ENCODE measurements at regions not wholly inside any gene's neighbourhood (a gene's known extent, or its start where the extent isn't known, plus 50 kb on each side); places are given as distances from the start of the nearest gene placed in this dataset.

DNA sequence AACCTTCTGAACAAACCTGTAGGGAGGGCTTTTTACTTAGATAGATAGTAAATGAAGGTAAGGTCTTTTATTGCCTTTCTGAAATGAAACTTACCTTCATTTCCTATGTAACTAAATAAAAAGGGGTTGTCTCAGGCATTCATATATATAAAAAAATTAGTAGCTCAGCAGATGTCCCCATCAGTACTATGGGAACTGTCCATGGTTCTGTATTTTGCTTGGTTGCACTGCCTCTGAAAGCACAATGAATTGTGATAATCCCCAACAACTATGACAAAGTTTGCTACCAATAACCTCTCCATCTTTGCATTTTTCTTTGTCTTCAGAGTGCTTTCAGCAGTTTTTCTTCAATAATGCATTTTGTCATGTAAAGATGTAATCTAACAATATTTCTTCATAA, 222.4 kb downstream of the SLIT2 start:
- TF ChIP-seq, protein P1, sequence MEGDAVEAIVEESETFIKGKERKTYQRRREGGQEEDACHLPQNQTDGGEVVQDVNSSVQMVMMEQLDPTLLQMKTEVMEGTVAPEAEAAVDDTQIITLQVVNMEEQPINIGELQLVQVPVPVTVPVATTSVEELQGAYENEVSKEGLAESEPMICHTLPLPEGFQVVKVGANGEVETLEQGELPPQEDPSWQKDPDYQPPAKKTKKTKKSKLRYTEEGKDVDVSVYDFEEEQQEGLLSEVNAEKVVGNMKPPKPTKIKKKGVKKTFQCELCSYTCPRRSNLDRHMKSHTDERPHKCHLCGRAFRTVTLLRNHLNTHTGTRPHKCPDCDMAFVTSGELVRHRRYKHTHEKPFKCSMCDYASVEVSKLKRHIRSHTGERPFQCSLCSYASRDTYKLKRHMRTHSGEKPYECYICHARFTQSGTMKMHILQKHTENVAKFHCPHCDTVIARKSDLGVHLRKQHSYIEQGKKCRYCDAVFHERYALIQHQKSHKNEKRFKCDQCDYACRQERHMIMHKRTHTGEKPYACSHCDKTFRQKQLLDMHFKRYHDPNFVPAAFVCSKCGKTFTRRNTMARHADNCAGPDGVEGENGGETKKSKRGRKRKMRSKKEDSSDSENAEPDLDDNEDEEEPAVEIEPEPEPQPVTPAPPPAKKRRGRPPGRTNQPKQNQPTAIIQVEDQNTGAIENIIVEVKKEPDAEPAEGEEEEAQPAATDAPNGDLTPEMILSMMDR (IDR thresholded peaks at IDR 0.05; ENCODE audit: low read length), result no peak
- no peak for TF ChIP-seq EZH2 (IDR thresholded peaks at IDR 0.05; ENCODE audit: borderline replicate concordance, low read length)

Measured in OCI-LY1 (cell line).